Keratinocyte (primary cell): ENCODE measurements at regions not wholly inside any gene's neighbourhood (a gene's known extent, or its start where the extent isn't known, plus 50 kb on each side); places are given as distances from the start of the nearest gene placed in this dataset.

Source experiments
- EZH2 ChIP-seq: IDR thresholded peaks from one replicate; pipeline ENCODE4 v1.6.1; 2012; ENCODE audit warnings: inconsistent platforms, mild to moderate bottlenecking, low read length, moderate library complexity
- TF ChIP-seq, protein P1 (sequence below), 3 experiments: IDR thresholded peaks in 1 of 3; conservative IDR thresholded peaks in 1 of 3; optimal IDR thresholded peaks in 1 of 3; 2 replicates in 2 of 3; 3 replicates in 1 of 3; pipeline versions ENCODE3 to v1.5.1; 2011; ENCODE audit warnings: low read length in 3 of 3, mild to moderate bottlenecking in 3 of 3, moderate library complexity in 2 of 3, control low read depth in 1 of 3, inconsistent platforms in 1 of 3; ENCODE audit not compliant: insufficient read depth in 2 of 3; ENCODE audit errors: extremely low read depth in 1 of 3

DNA sequence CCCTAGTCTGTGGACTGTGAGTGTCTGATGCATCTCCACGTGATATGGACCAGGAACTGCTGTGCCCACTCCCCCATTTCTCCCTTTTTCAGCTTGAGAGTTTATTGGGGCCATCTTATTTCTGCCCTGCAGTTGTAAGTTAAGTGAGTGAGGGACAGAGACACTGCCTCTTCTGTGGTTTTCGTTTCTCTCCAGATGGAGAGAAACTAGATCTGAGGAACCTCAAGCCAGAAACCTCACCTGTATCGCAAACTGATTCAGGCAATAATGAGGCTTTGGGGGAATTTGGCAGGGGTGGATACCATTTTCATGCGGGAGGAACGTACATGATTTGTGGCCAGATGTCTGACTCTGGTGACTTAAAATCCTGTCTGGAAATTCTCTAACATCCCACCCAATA lies 641.7 kb downstream of the TNS3 start:
- TF ChIP-seq, protein P1, sequence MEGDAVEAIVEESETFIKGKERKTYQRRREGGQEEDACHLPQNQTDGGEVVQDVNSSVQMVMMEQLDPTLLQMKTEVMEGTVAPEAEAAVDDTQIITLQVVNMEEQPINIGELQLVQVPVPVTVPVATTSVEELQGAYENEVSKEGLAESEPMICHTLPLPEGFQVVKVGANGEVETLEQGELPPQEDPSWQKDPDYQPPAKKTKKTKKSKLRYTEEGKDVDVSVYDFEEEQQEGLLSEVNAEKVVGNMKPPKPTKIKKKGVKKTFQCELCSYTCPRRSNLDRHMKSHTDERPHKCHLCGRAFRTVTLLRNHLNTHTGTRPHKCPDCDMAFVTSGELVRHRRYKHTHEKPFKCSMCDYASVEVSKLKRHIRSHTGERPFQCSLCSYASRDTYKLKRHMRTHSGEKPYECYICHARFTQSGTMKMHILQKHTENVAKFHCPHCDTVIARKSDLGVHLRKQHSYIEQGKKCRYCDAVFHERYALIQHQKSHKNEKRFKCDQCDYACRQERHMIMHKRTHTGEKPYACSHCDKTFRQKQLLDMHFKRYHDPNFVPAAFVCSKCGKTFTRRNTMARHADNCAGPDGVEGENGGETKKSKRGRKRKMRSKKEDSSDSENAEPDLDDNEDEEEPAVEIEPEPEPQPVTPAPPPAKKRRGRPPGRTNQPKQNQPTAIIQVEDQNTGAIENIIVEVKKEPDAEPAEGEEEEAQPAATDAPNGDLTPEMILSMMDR (optimal IDR thresholded peaks at IDR 0.05 in 1 of 3, IDR thresholded peaks at IDR 0.05 in 1 of 3, conservative IDR thresholded peaks at IDR 0.05 in 1 of 3; ENCODE audit: extremely low read depth in 1 of 3, insufficient read depth in 2 of 3, low read length in 3 of 3), result no peak
- TF ChIP-seq EZH2, result no peak
